Right ventricle myocardium inferior (tissue), 1 donor: ENCODE measurements at regions not wholly inside any gene's neighbourhood (a gene's known extent, or its start where the extent isn't known, plus 50 kb on each side); places are given as distances from the start of the nearest gene placed in this dataset.
"Not testable (repeated sequence)": the region's sequence is repeated elsewhere in the genome, so short reads cannot be mapped to it uniquely, and the experiment has no call there.

ENCODE experiments used
- ATAC-seq: fragments of 200-7000 bp; cut with Tn5 transposase; one replicate; pipeline ENCODE4 v1.9.1; 2020; ENCODE audit warnings: mild to moderate bottlenecking, moderate library complexity
- DNase-seq: peaks from one replicate; pipeline ENCODE4 v3.0.0; 2021; ENCODE audit errors: missing footprints
- intact Hi-C: fragments of 100-400 bp; cut with DNase I; formaldehyde crosslinking; loops from one replicate; pipeline ENCODE4 v1.11.0; 2022
- donor health status: DM: no; HTN: yes; CAD: no; lungs with severe emphysema.

- intact Hi-C loops, DNase-seq, ATAC-seq: not testable (repeated sequence)
These were observed 204.5 kb upstream of the ZEB2 start for GRCh38 chr2:144724460-144724859.

GRCh38 chr2:144718376-144718775 lies 198.5 kb upstream of the ZEB2 start:
- ATAC-seq = no peak
- no peak for DNase-seq
- intact Hi-C loops = no loop called here

GRCh38 chr2:144715992-144716391 lies 196.1 kb upstream of the ZEB2 start:
- intact Hi-C loops = no loop called here
- ATAC-seq = no peak
- DNase-seq = no peak

GRCh38 chr2:144713410-144713809 lies 193.5 kb upstream of the ZEB2 start:
- no peak for DNase-seq
- intact Hi-C loops = no loop called here
- ATAC-seq = no peak

GRCh38 chr2:144712550-144712940 lies 192.6 kb upstream of the ZEB2 start:
- DNase-seq (no peak), ATAC-seq (peak; percentile 16)
- intact Hi-C loops = no loop called here

- DNase-seq (no peak), ATAC-seq (no peak)
- intact Hi-C loops = no loop called here
These were observed 192.0 kb upstream of the ZEB2 start for GRCh38 chr2:144711630-144712549.

- no peak for DNase-seq
- intact Hi-C loops = no loop called here
- no peak for ATAC-seq
These were observed 191.2 kb upstream of the ZEB2 start for GRCh38 chr2:144711084-144711483.

GRCh38 chr2:144708626-144709025 lies 188.7 kb upstream of the ZEB2 start:
- ATAC-seq (no peak), DNase-seq (no peak)
- intact Hi-C loops = loop anchor here (10.0 kb wide), 1 partner anchor 184 kb away; the partner anchor contains the start of gene ZEB2

GRCh38 chr2:144707736-144708326 lies 187.9 kb upstream of the ZEB2 start:
- intact Hi-C loops = loop anchor here (10.0 kb wide), 1 partner anchor 183 kb away; the partner anchor contains the start of gene ZEB2
- ATAC-seq (no peak), DNase-seq (no peak)

- intact Hi-C loops = loop anchor here (10.0 kb wide), 1 partner anchor 182 kb away; the partner anchor contains the start of gene ZEB2
- DNase-seq = no peak
- ATAC-seq = no peak
These were observed 186.7 kb upstream of the ZEB2 start for GRCh38 chr2:144706647-144707046.

GRCh38 chr2:144705328-144706245 lies 185.7 kb upstream of the ZEB2 start:
- intact Hi-C loops = loop anchor here (10.0 kb wide), 1 partner anchor 181 kb away; the partner anchor contains the start of gene ZEB2
- no peak for DNase-seq
- ATAC-seq = no peak

- DNase-seq (no peak), ATAC-seq (no peak)
- intact Hi-C loops = loop anchor here (10.0 kb wide), 1 partner anchor 180 kb away; the partner anchor contains the start of gene ZEB2
These were observed 184.8 kb upstream of the ZEB2 start for GRCh38 chr2:144704709-144705095.

GRCh38 chr2:144703852-144704708 lies 184.2 kb upstream of the ZEB2 start:
- intact Hi-C loops = loop anchor here (10.0 kb wide), 1 partner anchor 179 kb away; the partner anchor contains the start of gene ZEB2
- DNase-seq (peak; percentile 60), ATAC-seq (peak; percentile 71)

- DNase-seq (no peak), ATAC-seq (peak; percentile 64)
- intact Hi-C loops = loop anchor here (10.0 kb wide), 1 partner anchor 177 kb away; the partner anchor contains the start of gene ZEB2
These were observed 182.1 kb upstream of the ZEB2 start for GRCh38 chr2:144702051-144702450.

- intact Hi-C loops = loop anchor here (10.0 kb wide), 1 partner anchor 176 kb away; the partner anchor contains the start of gene ZEB2
- ATAC-seq = no peak
- DNase-seq = no peak
These were observed 181.3 kb upstream of the ZEB2 start for GRCh38 chr2:144701259-144701658.

GRCh38 chr2:144698156-144698555 lies 178.2 kb upstream of the ZEB2 start:
- intact Hi-C loops = no loop called here
- DNase-seq (no peak), ATAC-seq (no peak)

GRCh38 chr2:144695657-144696056 lies 175.7 kb upstream of the ZEB2 start:
- no peak for DNase-seq
- ATAC-seq = no peak
- intact Hi-C loops = no loop called here

GRCh38 chr2:144694456-144694855 lies 174.5 kb upstream of the ZEB2 start:
- no peak for ATAC-seq
- DNase-seq = no peak
- intact Hi-C loops = no loop called here
